ENCODE measurements at regions not wholly inside any gene's neighbourhood (a gene's known extent, or its start where the extent isn't known, plus 50 kb on each side); places are given as distances from the start of the nearest gene placed in this dataset.
"Not testable (repeated sequence)": the region's sequence is repeated elsewhere in the genome, so short reads cannot be mapped to it uniquely, and the experiment has no call there.

DNA sequence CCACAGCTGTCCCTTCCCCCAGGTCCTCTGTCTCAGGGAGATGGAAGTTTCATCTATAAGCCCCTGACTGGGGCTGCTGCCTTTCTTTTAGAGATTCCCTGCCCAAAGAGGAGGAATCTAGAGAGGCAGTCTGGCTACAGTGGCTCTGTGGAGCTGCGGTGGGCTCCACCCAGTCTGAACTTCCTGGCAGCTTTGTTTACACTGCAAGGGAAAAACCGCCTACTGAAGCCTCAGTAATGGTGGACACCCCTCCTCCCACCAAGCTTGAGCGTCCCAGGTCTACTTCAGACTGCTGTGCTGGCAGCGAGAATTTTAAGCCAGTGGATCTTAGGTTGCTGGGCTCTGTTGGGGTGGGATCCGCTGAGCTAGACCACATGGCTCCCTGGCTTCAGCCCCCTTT, 184.1 kb upstream of the SLC35B3 start:
- DNase-seq = not testable (repeated sequence)

- DNase-seq = no peak
These were observed 173.4 kb upstream of the SLC35B3 start for GRCh38 chr6:8608737-8609136.

- DNase-seq = no peak
These were observed 154.8 kb upstream of the SLC35B3 start for GRCh38 chr6:8589941-8590729.

DNA sequence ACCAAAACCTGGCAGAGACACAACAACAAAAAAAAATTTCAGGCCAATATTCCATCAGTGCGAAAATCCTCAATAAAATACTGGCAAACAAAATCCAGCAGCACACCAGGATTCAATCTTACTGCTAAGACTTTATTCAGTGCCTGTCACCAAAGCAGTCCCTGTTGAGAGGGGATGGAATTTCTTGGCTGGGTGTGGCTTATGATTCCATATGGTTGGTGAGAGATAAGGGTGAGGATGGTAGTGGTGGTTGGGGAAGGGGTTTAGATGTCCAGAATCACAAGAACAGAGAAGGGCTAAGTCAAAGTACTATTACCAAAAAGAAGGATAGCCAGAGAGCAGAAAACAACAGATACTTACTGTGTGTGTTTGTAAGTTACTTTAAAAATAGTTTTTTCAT, 152.8 kb upstream of the SLC35B3 start:
- DNase-seq = no peak

DNA sequence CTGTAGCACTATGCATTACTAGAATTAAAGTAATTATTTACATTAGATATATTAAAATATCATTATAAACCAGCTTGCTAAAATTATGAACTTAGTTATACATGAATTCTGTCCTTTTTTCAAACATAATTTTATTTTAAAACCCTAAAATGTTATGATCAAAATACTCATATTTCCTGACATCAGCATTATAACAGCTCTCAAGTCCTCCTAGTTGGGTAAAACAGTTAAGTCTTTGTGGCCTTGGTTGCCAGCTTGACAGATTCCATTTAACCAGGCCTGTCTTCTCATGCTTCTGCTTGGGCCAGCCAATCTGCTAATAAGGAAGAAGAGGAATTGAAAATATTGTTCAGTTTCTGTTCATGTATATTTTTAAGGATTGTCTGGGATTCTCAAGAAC, 147.9 kb upstream of the SLC35B3 start:
- DNase-seq = no peak

- no peak for DNase-seq
These were observed 144.0 kb upstream of the SLC35B3 start for GRCh38 chr6:8579372-8579771.

DNA sequence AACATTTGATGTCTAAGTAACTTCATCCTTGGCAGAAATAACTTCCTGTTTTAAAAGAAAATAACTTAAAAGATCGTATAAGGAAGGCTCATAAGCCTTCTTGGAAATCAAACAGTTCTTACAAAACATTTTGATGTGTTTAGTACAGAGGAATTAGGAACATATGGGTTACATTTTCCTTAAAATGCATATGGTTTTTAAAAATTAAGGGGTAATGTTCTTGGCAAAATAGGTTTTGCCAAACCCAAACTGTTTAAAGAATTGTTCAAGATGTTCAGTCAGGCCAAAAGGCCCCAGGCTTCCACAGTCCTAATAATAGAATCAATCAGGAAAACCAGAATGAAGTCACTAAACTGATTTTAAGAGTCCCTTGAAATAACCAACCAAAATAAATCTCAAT, 142.7 kb upstream of the SLC35B3 start:
- DNase-seq = no peak

DNA sequence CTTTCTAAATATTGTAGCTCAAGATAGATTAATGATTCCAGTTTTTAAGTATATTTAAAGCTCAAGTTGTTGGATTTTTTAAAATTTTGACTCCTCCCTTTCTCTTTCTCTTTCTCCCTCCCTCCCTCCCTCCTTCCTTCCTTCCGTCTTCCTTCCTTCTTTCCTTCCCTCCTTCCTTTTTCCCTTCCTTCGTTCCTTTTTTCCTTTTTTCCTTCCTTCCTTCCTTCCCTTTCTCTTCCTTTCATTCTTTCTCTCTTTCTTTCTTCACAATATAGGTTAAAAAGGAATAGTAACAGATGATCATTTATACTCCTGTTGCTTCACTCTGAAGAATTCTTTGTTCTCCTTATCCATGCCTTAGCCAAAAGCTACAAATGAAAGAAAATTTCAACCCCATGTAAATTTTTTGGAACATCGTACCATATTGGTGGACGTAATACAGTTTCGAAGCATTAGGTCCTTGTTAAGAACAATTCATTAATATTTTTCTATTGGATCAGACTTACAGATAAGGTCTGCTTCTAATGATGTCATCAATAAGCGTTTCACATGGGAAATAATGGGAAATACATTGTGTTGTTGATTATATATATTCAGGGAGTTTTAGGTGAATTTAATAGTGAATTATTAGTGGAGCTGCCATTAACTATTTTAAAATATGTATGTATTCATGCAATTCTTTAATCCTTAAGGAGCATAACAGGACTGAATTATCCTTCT, 139.6 kb upstream of the SLC35B3 start:
- DNase-seq = no peak

DNA sequence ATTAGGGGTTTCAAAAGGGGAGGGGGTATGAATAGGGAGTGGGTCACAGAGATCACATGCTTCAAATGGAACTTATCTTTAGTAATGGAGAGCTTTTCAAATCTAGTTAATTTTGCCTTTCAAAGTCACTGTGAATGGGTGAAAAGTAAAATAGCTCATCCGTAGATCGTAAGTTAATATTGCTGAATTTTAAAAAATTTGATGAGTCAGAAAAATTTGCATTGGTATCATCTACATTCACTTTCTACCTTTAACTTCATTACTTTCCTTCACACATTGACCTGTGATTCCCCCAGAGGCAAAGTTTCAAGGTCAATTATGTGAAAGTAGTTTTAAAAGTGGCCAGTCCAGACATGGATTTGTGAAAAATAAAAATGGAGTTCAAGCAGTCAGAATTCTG, 139.0 kb upstream of the SLC35B3 start:
- no peak for DNase-seq

DNA sequence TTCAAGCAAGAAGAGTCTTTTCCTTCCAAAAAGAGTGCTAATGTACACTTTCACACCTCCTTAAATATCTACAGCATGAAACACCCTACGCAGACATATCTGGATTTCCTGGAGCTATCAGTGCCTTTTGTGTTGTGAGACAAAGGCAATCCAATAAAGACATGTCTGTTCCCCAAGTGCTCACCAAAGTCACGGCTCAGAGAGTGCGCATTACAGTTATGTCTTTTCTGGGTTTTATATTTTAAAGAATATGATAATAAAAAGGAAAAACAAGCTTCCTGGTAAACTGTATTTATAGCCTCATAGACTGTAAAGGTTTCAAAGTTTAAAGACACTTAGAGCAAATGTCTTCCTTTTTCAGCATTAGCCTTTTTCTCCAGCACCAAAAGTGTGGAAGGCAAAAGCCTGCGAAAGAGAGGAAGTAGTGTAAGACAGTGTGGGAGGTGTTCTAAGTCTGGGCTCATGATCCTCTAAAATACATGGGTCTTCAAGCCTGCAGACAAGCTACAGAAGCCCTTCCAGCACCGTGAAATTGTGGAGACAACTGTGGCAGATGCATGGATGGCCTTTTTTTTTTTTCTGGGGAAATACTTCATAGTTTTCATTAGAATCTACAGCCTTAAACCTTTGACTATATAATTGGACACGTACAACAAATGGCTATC, 135.0 kb upstream of the SLC35B3 start:
- DNase-seq = no peak

GRCh38 chr6:8562125-8562524, 126.8 kb upstream of the SLC35B3 start:
- DNase-seq = no peak

DNA sequence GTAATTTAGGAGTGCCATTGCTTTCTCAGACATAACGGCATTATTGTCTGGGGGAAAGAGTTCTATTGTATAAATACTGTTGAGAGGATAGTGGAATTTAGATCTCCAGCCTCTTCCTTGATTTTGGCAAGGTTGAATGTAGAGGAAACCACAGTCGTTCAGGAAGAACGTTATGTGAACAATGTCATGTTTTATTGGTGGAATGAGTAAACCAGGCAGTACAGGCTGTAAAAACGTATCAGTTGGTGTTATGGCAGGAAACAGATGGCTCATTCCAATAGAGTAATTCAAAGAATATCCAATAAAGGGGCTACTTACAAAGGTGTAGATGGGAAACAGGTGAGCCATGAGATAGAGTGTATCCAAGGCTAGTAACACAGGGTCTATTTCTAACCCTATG, 123.6 kb upstream of the SLC35B3 start:
- no peak for DNase-seq

GRCh38 chr6:8557014-8557748, 121.8 kb upstream of the SLC35B3 start:
- no peak for DNase-seq

DNA sequence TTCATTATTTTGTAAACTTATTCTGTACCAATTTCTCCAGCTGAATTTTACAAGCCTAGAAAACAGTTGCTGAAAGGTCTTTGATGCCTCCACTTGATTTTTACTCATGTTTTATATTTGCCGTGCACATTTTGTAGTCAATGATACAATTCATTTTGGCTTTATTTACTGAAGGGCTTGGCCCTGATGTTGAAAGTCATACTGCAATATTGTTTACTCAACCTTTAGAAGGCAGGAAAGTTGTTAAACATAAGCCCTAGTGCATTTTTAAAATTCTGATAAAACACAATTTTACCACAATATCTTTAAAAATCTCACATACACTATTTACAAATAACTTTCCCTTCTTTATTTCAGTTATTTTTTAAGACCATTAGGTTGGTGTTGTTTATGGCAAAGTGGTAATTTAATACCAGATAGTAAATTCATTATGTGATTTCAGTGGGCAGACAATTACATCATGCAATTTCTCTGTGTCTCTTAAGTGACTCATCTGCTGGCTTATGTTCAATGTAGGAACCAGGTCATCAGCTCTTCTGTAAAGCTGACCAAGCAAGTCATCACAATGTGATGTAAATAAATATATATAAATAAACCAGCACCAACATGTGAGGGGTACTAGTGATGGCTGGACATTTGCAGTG, 121.1 kb upstream of the SLC35B3 start:
- DNase-seq = no peak

- no peak for DNase-seq
These were observed 116.6 kb upstream of the SLC35B3 start for GRCh38 chr6:8551993-8552392.

GRCh38 chr6:8551386-8551785, 116.0 kb upstream of the SLC35B3 start:
- DNase-seq = no peak

- no peak for DNase-seq
These were observed 113.9 kb upstream of the SLC35B3 start for GRCh38 chr6:8549074-8549790.

DNA sequence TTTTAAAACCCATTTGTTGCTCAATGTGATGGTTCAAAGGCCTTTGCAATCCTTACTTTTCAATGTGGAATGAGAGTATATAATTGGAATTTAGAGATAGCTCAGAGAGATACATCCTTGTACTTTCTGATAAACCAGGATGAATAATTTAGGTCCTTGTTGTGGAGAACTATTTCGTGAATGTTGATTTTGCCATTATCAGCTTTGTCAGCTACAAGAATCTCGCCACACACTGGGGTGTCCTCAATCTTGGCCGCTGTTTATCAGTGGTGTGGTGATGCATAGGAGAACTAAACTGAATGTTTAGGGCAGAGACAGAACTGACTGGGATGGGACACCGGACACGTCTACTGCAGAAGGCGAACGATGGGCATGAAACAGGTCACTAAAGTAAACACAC, 111.2 kb upstream of the SLC35B3 start:
- no peak for DNase-seq

DNA sequence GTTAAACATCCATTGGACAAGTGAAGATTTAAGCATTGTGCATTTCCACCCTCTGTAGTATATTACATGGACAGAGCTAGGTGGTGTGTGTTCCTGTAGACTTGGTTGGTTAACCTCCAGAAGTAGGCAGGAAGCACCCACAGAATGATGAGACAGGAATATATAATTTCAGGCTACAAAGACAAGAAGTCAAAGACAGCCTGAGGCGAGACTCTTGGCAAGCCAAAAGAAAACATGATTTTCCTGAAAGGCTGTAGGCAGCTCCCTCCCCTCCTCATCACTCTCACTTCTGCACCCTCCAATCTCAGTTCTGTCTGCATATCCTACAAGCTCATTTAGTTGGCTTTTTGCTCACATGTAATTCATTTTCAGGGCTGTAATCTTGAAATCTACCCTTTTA, 110.0 kb upstream of the SLC35B3 start:
- no peak for DNase-seq

GRCh38 chr6:8543714-8544113, 108.4 kb upstream of the SLC35B3 start:
- no peak for DNase-seq

- DNase-seq = no peak
These were observed 104.1 kb upstream of the SLC35B3 start for GRCh38 chr6:8539453-8539852.

DNA sequence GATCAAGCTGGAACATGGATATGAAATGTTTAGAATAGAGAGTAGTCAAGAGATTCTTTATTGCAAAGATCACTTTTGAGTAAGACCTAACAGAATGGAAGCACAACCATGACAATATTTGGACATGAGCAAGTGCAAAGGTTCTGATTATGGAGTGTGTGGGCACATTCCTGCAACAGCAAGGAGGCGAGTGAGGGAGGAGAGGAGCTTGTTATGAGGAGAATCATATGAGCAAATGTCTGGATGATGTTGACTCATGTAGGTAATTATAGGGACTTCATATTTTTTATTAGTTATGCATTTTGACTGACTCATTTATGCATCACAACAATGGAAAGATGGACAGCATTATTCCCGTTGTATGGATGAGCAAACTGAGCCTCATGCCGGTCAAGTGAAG, 100.8 kb upstream of the SLC35B3 start:
- no peak for DNase-seq

Data from GOT3 (cell line).